ENCODE measurements at regions not wholly inside any gene's neighbourhood (a gene's known extent, or its start where the extent isn't known, plus 50 kb on each side); places are given as distances from the start of the nearest gene placed in this dataset.

DNA sequence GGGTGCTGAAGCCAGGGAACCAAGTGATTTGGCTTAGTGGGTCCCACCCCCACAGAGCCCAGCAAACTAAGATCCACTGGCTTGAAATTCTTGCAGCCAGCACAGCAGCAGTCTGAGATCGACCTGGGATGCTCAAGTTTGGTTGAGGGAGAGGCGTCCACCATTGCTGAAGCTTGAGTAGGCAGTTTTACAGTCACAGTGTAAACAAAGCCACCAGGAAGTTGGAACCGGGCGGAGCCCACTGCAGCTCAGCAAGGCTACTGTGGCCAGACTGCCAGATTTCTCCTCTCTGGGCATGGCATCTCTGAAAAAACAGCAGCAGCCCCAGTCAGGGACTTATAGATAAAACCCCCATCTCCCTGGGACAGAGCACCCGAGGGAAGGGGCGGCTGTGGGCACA lies 424.1 kb upstream of the TENM4 start:
- ChIA-PET CTCF (no interaction called here), POLR2A (ENCODE audit: unreplicated experiment) (no interaction called here)
- H3K4me1 ChIP-seq (ENCODE audit: insufficient read depth, low read length) = no peaks in the 10 kb centered on the region
- no TSS peak for BruUV-seq (replicated peaks)
- H3K27ac ChIP-seq (ENCODE audit: low read length) = no peak overlapping the region
- peak overlapping the region; percentile 68 for H2AFZ ChIP-seq (ENCODE audit: low read length)
- no peaks in the 10 kb centered on the region for H3K36me3 ChIP-seq (ENCODE audit: low read depth, low read length)
- H3K27me3 ChIP-seq (ENCODE audit: low read length) = no peaks in the 10 kb centered on the region
- peak overlapping the region; percentile 37; the same call in 1 of the 2 replicates for H3K4me2 ChIP-seq (ENCODE audit: low read length)
- no peaks in the 10 kb centered on the region for H3K79me2 ChIP-seq (ENCODE audit: low read length)
- TF ChIP-seq EZH2phosphoT487 (IDR thresholded peaks at IDR 0.05; ENCODE audit: borderline replicate concordance, low read length) = no peak
- TF ChIP-seq EZH2 (IDR thresholded peaks at IDR 0.05; ENCODE audit: low read length, unreplicated experiment) = no peak
- no peak for TF ChIP-seq CTCF (conservative IDR thresholded peaks at IDR 0.05; ENCODE audit: low read depth, low read length)
- H4K20me1 ChIP-seq (ENCODE audit: low read length) = no peaks in the 10 kb centered on the region
- no peak for ATAC-seq
- 0 out of 2 replicates have a peak, but pooled peaks cover 10% of the 10 kb centered on the region for H3K9me3 ChIP-seq (ENCODE audit: low read length)
- no peak overlapping the region for H3K9ac ChIP-seq (ENCODE audit: low read length)
- intact Hi-C loops (cut with micrococcal nuclease) = no loop called here
- peak; percentile 55 for DNase-seq
- H3K9me2 ChIP-seq (replicated peaks; ENCODE audit: low read length) = no peaks in the 10 kb centered on the region
- H3F3A ChIP-seq (ENCODE audit: low read length, unreplicated experiment) = no peaks in the 10 kb centered on the region
- peak overlapping the region; percentile 12; the same call in 1 of the 2 replicates for H3K4me3 ChIP-seq (ENCODE audit: low read length)

DNA sequence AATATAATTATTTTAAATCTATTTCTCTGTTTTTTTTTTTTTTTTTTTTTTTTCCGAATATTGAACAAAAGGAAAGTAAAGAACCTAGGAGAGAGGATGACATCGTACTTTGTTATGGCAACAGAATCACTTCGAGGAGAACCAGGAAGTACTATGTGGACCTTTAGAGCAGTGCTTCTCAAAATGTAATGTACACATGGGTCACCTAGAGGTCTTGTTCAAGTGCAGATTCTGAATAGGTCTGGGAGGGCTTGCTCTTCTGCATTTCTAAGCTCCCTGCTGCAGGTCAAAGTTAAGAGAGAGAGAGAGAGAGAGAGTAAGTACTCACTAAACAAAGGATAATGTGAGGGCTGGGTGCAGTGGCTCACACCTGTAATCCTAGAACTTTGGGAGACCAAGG lies 419.5 kb upstream of the TENM4 start:
- no peak overlapping the region for H2AFZ ChIP-seq (ENCODE audit: low read length)
- H3F3A ChIP-seq (ENCODE audit: low read length, unreplicated experiment) = no peaks in the 10 kb centered on the region
- H3K27ac ChIP-seq (ENCODE audit: low read length) = no peak overlapping the region
- H3K79me2 ChIP-seq (ENCODE audit: low read length) = no peaks in the 10 kb centered on the region
- H4K20me1 ChIP-seq (ENCODE audit: low read length) = no peaks in the 10 kb centered on the region
- DNase-seq = no peak
- ChIA-PET POLR2A (ENCODE audit: unreplicated experiment) (no interaction called here), CTCF (no interaction called here)
- no TSS peak for BruUV-seq (replicated peaks)
- H3K36me3 ChIP-seq (ENCODE audit: low read depth, low read length) = no peaks in the 10 kb centered on the region
- H3K9ac ChIP-seq (ENCODE audit: low read length) = no peak overlapping the region
- no peak overlapping the region for H3K4me3 ChIP-seq (ENCODE audit: low read length)
- H3K4me2 ChIP-seq (ENCODE audit: low read length) = no peak overlapping the region
- H3K4me1 ChIP-seq (ENCODE audit: insufficient read depth, low read length) = no peaks in the 10 kb centered on the region
- no peaks in the 10 kb centered on the region for H3K9me2 ChIP-seq (replicated peaks; ENCODE audit: low read length)
- H3K9me3 ChIP-seq (ENCODE audit: low read length) = peaks cover 11% of the 10 kb centered on the region; the same call in 1 of the 2 replicates
- H3K27me3 ChIP-seq (ENCODE audit: low read length) = no peaks in the 10 kb centered on the region
- TF ChIP-seq EZH2phosphoT487 (IDR thresholded peaks at IDR 0.05; ENCODE audit: borderline replicate concordance, low read length) (no peak), CTCF (conservative IDR thresholded peaks at IDR 0.05; ENCODE audit: low read depth, low read length) (no peak), EZH2 (IDR thresholded peaks at IDR 0.05; ENCODE audit: low read length, unreplicated experiment) (no peak)
- intact Hi-C loops (cut with micrococcal nuclease) = no loop called here
- ATAC-seq = no peak

DNA sequence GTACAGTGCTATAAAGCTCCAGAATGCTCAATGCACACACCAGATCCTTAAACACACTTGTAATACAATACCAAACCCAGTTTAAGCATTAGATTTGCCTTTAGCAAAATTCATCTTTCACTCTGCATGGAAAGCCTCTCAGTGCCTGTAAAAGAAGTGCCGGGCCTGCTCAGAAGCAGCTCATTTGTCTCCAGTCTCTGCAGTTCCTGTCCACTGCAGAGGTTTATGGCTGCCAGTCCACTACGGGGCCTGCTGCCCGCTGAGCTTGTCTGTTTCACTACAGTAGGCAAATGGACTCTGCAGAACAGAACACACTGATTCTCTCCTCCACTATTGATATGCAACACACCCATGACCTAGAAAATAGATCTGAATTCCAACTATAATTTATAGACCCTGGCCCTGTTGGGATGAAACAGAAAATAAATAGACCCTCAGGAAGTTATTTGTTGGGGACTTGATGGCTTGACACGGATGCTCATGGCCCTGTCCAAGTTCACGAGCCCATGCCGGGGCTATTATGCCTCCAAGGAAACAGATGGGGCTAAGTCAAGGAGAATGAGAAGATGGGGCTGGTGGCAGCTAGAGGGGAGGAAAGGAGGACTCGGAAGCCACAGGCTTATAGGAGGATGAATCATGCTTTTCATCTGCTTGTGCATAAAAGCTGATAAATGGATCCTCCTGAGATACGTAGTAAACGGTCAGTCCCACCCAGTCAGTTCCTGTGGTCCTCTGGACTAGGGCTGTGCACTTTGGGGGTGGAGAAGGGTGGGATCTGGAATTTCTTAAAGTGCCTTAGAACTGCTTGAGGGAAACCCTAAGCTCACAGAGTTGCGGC lies 416.8 kb upstream of the TENM4 start:
- TF ChIP-seq CTCF (conservative IDR thresholded peaks at IDR 0.05; ENCODE audit: low read depth, low read length) (no peak), EZH2 (IDR thresholded peaks at IDR 0.05; ENCODE audit: low read length, unreplicated experiment) (no peak), EZH2phosphoT487 (IDR thresholded peaks at IDR 0.05; ENCODE audit: borderline replicate concordance, low read length) (no peak)
- no peak overlapping the region for H3K4me3 ChIP-seq (ENCODE audit: low read length)
- DNase-seq = no peak
- H3K9me3 ChIP-seq (ENCODE audit: low read length) = peaks cover 12% of the 10 kb centered on the region; the same call in 1 of the 2 replicates
- intact Hi-C loops (cut with micrococcal nuclease) = no loop called here
- BruUV-seq (replicated peaks) = no TSS peak
- H2AFZ ChIP-seq (ENCODE audit: low read length) = no peak overlapping the region
- no peaks in the 10 kb centered on the region for H3K27me3 ChIP-seq (ENCODE audit: low read length)
- no peak overlapping the region for H3K4me2 ChIP-seq (ENCODE audit: low read length)
- H4K20me1 ChIP-seq (ENCODE audit: low read length) = no peaks in the 10 kb centered on the region
- no peaks in the 10 kb centered on the region for H3K9me2 ChIP-seq (replicated peaks; ENCODE audit: low read length)
- CTCF ChIA-PET = no interaction called here
- H3K79me2 ChIP-seq (ENCODE audit: low read length) = no peaks in the 10 kb centered on the region
- H3K4me1 ChIP-seq (ENCODE audit: insufficient read depth, low read length) = no peaks in the 10 kb centered on the region
- H3K36me3 ChIP-seq (ENCODE audit: low read depth, low read length) = no peaks in the 10 kb centered on the region
- H3K27ac ChIP-seq (ENCODE audit: low read length) = no peak overlapping the region
- H3K9ac ChIP-seq (ENCODE audit: low read length) = no peak overlapping the region
- H3F3A ChIP-seq (ENCODE audit: low read length, unreplicated experiment) = no peaks in the 10 kb centered on the region
- POLR2A ChIA-PET (ENCODE audit: unreplicated experiment) = no interaction called here
- no peak for ATAC-seq

Data from PC-3 (cell line).